HEK293T (cell line): ENCODE measurements at regions not wholly inside any gene's neighbourhood (a gene's known extent, or its start where the extent isn't known, plus 50 kb on each side); places are given as distances from the start of the nearest gene placed in this dataset.

Source experiments
- CTCF ChIA-PET: fragments of 350-600 bp; formaldehyde crosslinking; extraction: SDS; loops from one replicate; lab custom pipeline; 2021; ENCODE audit warnings: antibody characterized with exemption, inconsistent platforms; lab: Yijun Ruan, JAX
- POLR2A ChIA-PET: fragments of 350-600 bp; formaldehyde crosslinking; extraction: SDS; loops from one replicate; lab custom pipeline; 2020; ENCODE audit warnings: antibody characterized with exemption, inconsistent platforms; lab: Yijun Ruan, JAX
- DNase-seq: peaks from one replicate; pipeline ENCODE4 v3.0.0; 2012; ENCODE audit warnings: mixed read lengths; ENCODE audit errors: extremely low spot score
- ARNT ChIP-seq: fragments of 450-650 bp; IDR thresholded peaks from 2 replicates; pipeline ENCODE4 v1.6.1; 2017; ENCODE audit warnings: mild to moderate bottlenecking
- BHLHE40 ChIP-seq: fragments of 450-650 bp; IDR thresholded peaks from 2 replicates; pipeline ENCODE4 v1.6.1; 2016; ENCODE audit warnings: mild to moderate bottlenecking, moderate library complexity, borderline replicate concordance
- CTBP1 ChIP-seq: fragments of 450-650 bp; IDR thresholded peaks from 2 replicates; pipeline ENCODE4 v1.6.1; 2016; ENCODE audit warnings: borderline replicate concordance
- ELF4 ChIP-seq: fragments of 450-650 bp; IDR thresholded peaks from 2 replicates; pipeline ENCODE4 v1.6.1; 2017; ENCODE audit warnings: antibody characterized with exemption
- FOXA1 ChIP-seq: fragments of 450-650 bp; IDR thresholded peaks from 2 replicates; pipeline ENCODE4 v1.6.1; 2016; ENCODE audit warnings: mild to moderate bottlenecking
- FOXK2 ChIP-seq: fragments of 450-650 bp; IDR thresholded peaks from 2 replicates; pipeline ENCODE4 v1.6.1; 2016; ENCODE audit warnings: mild to moderate bottlenecking
- FOXM1 ChIP-seq: fragments of 450-650 bp; IDR thresholded peaks from 2 replicates; pipeline ENCODE4 v1.6.1; 2017; ENCODE audit warnings: mild to moderate bottlenecking, borderline replicate concordance
- HDGF ChIP-seq: fragments of 450-650 bp; IDR thresholded peaks from 2 replicates; pipeline ENCODE4 v1.6.1; 2017; ENCODE audit warnings: antibody characterized with exemption, borderline replicate concordance
- L3MBTL2 ChIP-seq: fragments of 450-650 bp; conservative IDR thresholded peaks from 2 replicates; pipeline ENCODE4 v1.6.1; 2016; ENCODE audit warnings: mild to moderate bottlenecking
- LEF1 ChIP-seq: fragments of 450-650 bp; IDR thresholded peaks from 2 replicates; pipeline ENCODE4 v1.6.1; 2017; ENCODE audit warnings: mild to moderate bottlenecking, borderline replicate concordance
- NFRKB ChIP-seq: fragments of 450-650 bp; IDR thresholded peaks from 2 replicates; pipeline ENCODE4 v1.6.1; 2016; ENCODE audit warnings: mild to moderate bottlenecking, moderate library complexity
- SP1 ChIP-seq: fragments of 450-650 bp; IDR thresholded peaks from 2 replicates; pipeline ENCODE4 v1.6.1; 2017
- SUZ12 ChIP-seq: fragments of 450-650 bp; IDR thresholded peaks from 2 replicates; pipeline ENCODE4 v1.6.1; 2016; ENCODE audit warnings: mild to moderate bottlenecking
- TARDBP ChIP-seq: fragments of 450-650 bp; IDR thresholded peaks from 2 replicates; pipeline ENCODE4 v1.6.1; 2016
- ZNF384 ChIP-seq: fragments of 450-650 bp; IDR thresholded peaks from 2 replicates; pipeline ENCODE4 v1.6.1; 2016
- TF ChIP-seq, protein P1 (sequence below): fragments of 450-650 bp; IDR thresholded peaks from 2 replicates; pipeline ENCODE4 v1.6.1; 2016

DNA sequence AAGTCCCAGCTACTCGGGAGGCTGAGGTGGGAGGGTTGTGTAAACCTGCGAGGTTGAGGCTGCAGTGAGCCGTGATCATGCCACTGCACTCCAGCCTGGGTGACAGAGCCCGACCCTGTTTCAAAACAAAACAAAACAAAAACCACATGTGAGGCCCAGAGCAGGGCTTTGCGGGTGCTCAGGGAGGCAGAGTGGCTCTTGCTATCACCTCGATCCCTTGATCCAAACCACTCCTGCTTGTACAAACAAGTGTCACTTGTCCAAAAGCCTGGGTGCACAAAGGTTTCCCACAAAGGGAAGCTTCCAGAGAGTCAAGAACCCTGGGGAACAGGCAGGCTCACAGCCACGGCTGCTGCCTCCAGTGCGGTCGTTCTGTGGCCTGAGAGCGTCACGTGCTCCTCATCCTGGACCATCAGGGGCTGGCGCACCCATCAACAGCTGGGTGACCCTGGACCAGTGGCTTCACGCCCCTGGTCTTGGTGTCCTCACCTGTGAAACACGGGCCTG, 162.7 kb downstream of the C9orf50 start:
- POLR2A ChIA-PET = interaction anchor here (1.0 to 4.0 kb wide), 5 partner anchors 21 to 281 kb away, joined by 3 to 40 read pairs (median 3); no protein-coding TSS in a partner anchor
- TF ChIP-seq SP1 = no peak
- no peak for TF ChIP-seq SUZ12
- no peak for DNase-seq
- CTCF ChIA-PET = interaction anchor here (0.6 kb wide), 2 partner anchors 215 to 285 kb away, joined by 3 read pairs; no protein-coding TSS in a partner anchor

DNA sequence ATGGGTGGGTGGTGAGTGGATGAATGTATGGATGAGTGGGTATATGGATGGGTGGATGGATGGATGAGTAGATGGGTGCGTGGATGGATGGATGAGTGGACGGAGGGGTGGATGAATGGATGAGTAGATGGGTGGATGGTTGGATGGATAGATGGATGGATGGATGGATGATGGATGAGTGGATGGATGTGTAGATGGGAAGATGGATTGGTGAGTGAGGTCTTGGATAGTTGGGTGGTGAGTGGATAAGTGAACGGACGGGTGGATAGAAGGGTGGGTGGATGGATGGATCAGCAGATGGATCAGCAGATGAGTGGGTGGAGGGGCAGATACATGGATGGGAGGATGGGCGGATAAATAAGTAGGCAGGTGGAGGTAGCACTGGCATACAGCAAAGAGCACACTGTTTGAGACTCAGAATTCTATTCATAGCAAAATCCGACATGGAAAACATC, 163.5 kb downstream of the C9orf50 start:
- no peak for TF ChIP-seq SUZ12
- TF ChIP-seq SP1 = no peak
- TF ChIP-seq ELF4 = no peak
- TF ChIP-seq, protein P1, sequence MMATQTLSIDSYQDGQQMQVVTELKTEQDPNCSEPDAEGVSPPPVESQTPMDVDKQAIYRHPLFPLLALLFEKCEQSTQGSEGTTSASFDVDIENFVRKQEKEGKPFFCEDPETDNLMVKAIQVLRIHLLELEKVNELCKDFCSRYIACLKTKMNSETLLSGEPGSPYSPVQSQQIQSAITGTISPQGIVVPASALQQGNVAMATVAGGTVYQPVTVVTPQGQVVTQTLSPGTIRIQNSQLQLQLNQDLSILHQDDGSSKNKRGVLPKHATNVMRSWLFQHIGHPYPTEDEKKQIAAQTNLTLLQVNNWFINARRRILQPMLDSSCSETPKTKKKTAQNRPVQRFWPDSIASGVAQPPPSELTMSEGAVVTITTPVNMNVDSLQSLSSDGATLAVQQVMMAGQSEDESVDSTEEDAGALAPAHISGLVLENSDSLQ = no peak
- no peak for TF ChIP-seq FOXA1
- no peak for TF ChIP-seq BHLHE40
- TF ChIP-seq FOXM1 = no peak
- no peak for TF ChIP-seq NFRKB
- no peak for TF ChIP-seq HDGF
- no peak for TF ChIP-seq ZNF384
- no peak for TF ChIP-seq ARNT
- TF ChIP-seq LEF1 = no peak
- TF ChIP-seq TARDBP = no peak
- no peak for TF ChIP-seq FOXK2
- no peak for DNase-seq
- ChIA-PET CTCF (no interaction called here), POLR2A (no interaction called here)

DNA sequence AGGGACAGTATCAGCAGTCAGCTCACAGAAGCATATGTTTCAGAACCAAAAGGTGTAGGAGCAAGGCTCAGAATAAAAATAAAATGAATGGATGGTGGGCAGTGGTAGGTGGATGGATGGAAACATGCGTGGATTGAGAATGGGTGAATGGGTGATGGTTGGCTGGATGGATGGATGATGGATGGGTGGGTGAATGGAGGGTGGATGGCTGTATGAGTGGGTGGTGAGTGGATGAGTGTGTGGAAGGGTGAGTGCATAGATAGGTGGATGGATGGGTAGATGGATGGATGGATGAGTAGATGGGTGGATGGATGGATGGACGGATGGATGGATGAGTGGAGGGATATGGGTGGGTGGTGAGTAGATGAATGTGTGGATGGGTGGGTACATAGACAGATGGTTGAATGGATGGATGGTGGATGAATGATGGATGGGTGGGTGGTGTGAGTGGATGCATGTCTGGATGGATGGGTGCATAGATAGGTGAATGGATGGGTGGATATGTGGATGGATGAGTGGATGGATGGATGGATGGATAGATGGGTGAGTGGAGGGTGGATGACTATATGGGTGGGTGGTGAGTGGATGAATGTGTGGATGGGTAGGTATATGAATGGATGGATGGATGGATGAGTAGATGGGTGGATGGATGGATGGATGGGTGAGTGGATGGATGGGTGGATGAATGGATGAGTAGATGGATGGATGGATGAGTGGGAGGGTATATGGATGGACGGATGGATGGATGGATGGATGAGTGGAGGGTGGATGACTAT, 164.2 kb downstream of the C9orf50 start:
- CTCF ChIA-PET = interaction anchor here (0.6 kb wide), 1 partner anchor 337 kb away, joined by 4 read pairs; no protein-coding TSS in a partner anchor
- POLR2A ChIA-PET = no interaction called here
- no peak for TF ChIP-seq FOXM1
- TF ChIP-seq SP1 = no peak
- TF ChIP-seq, protein P1 = no peak
- no peak for TF ChIP-seq ELF4
- no peak for DNase-seq

DNA sequence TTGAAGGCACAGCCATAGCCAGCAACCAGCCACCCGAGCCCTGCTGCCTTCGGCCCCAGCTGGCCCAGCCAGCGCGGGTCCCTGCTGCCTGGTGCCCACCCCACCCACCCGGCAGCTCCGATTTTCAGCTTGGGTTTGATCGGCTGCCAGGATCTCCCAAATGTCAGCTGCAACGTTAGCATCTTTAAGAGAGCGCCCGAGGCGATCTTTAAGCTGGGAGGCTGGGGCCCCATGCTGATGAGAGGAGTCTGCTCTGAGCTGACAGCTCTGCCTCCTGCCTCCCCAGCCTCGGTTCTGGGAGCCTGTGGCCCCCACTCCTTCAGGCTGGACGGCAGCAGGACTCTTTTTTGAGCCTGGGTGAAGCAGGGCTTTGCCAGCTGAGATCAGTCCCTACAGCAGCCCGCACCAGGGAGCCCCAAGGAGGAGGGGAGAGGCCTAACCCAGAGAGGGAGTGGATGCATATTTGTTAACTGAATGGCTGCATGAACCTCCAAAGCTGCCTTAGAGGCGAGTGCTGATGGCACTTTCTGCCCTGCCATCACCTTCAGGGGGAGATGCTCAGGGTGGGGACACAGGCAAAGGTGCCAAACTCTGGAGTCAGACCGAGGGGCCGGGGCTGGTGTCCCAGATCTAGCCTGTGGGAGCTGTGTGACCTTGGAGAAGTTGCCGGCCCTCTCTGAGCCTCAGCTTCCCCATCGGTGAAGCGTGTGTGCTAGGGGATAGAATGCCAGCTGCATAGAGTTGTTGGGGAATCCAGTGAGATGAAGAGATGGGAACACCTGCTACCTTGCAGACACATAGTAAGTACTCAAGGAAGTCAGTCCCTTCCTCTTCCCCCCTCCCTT, 165.5 kb downstream of the C9orf50 start:
- TF ChIP-seq FOXA1 (no peak), FOXK2 (no peak), FOXM1 (no peak), SUZ12 (no peak)
- POLR2A ChIA-PET = no interaction called here
- no peak for DNase-seq
- CTCF ChIA-PET = no interaction called here

DNA sequence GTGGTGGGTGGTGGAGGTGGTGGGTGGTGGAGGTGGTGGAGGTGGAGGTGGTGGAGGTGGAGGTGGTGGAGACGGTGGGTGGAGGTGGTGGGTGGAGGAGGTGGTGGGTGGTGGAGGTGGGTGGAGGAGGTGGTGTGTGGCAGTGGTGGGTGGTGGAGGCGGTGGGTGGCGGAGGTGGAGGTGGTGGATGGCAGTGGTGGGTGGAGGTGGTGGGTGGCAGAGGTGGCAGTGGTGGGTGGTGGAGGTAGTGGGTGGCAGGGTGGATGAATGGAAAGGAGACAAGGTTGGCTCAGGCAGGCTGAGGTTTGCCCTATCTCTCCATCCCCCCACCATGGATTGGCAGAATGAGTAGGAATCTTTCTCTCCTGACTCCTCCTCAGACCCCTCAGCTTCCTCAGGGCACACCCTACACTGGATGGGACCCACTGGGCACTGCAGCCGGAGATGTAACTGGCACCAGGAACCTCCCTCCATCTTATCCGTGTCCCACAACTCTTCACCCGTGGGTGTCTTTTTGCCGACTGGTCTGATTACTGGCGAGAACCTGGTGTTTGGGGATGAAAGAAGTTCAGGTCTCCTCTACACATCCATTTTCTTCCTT, 166.3 kb downstream of the C9orf50 start:
- POLR2A ChIA-PET = no interaction called here
- CTCF ChIA-PET = interaction anchor here (0.7 kb wide), 1 partner anchor 21 kb away, joined by 3 read pairs; no protein-coding TSS in a partner anchor

DNA sequence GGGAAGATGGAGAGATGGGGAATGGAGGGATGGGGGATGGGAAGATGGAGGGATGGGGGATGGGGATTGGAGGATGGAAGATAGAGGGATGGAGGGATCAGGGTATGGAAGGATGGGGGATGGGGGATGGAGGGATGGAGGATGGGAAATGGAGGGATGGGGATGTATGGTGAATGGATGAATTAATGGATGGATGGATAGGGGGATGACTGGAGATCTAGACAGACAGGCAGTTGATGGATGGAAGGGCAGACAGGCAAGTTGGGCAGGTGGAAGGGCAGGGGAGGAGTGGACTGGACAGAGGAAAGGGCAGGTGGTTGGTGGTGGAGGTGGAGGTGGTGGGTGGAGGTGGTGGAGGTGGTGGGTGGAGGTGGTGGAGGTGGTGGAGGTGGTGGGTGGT, 167.2 kb downstream of the C9orf50 start:
- DNase-seq = no peak
- ChIA-PET POLR2A (no interaction called here), CTCF (no interaction called here)
- TF ChIP-seq FOXA1 (no peak), ELF4 (no peak), SUZ12 (no peak), FOXK2 (no peak), CTBP1 (no peak), HDGF (no peak), ARNT (no peak), BHLHE40 (no peak), FOXM1 (no peak), LEF1 (no peak), SP1 (no peak), ZNF384 (no peak), NFRKB (no peak), L3MBTL2 (no peak), TARDBP (no peak)
- TF ChIP-seq, protein P1 = no peak

More for the DNA sequence above, 166.3 kb downstream of the C9orf50 start:
- DNase-seq = no peak
- TF ChIP-seq SUZ12 (no peak), FOXA1 (no peak), CTBP1 (no peak), ZNF384 (no peak), TARDBP (no peak)
